ENCODE measurements at regions not wholly inside any gene's neighbourhood (a gene's known extent, or its start where the extent isn't known, plus 50 kb on each side); places are given as distances from the start of the nearest gene placed in this dataset.

DNA sequence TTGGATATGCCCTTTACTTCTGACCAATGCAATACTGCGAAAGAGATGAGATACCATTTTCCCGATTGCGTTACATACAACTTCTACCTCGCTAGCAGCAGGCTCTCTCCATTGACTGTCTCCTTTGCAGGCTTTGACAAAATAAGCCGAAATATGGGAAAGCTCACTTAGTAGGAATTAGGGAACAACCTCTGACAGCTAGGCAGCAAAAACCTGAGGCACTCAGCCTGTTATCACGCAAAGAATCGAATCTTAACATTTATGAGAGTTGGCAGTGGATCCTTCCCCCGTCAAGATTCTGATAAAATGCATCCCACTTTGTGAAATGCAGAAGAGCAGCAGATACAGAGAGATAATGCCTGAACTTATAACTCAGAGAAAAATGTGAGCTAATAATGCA lies 1379.5 kb upstream of the PCDH9 start (continued):
- TF ChIP-seq, protein P1, sequence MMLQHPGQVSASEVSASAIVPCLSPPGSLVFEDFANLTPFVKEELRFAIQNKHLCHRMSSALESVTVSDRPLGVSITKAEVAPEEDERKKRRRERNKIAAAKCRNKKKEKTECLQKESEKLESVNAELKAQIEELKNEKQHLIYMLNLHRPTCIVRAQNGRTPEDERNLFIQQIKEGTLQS (IDR thresholded peaks at IDR 0.05; ENCODE audit: insufficient read depth, low read depth, low read length), result no peak
- no peak for TF ChIP-seq KDM5A (IDR thresholded peaks at IDR 0.05; ENCODE audit: low read length)

Data from H1 (cell line).